Left lung (tissue), 4 donors: ENCODE measurements at regions not wholly inside any gene's neighbourhood (a gene's known extent, or its start where the extent isn't known, plus 50 kb on each side); places are given as distances from the start of the nearest gene placed in this dataset.

ENCODE experiments used
- ATAC-seq: fragments of 200-7000 bp; cut with Tn5 transposase; one replicate; pipeline ENCODE4 v1.9.1; 2020; ENCODE audit warnings: moderate library complexity
- DNase-seq, 4 donors: peaks; one replicate each; pipeline ENCODE4 v3.0.0-alpha.2; 2013 to 2020
- H3K27ac ChIP-seq, 2 donors: fragments of 200-600 bp; sonication (generic) in 1 of 2; one replicate each; pipeline versions ENCODE4 v1.5.0 to v1.8.0; 2020 to 2021
- H3K27me3 ChIP-seq, 2 donors: fragments of 200-600 bp; sonication (generic) in 1 of 2; one replicate each; pipeline versions ENCODE4 v1.5.0 to v1.8.0; 2020 to 2021
- H3K36me3 ChIP-seq, 2 donors: fragments of 200-600 bp; sonication (generic) in 1 of 2; one replicate each; pipeline versions ENCODE4 v1.5.0 to v1.8.0; 2020 to 2021
- H3K4me1 ChIP-seq, 2 donors: fragments of 200-600 bp; one replicate each; pipeline ENCODE4 v1.8.0; 2021
- H3K4me3 ChIP-seq, 2 donors: fragments of 200-600 bp; sonication (generic) in 1 of 2; one replicate each; pipeline versions ENCODE4 v1.5.0 to v1.8.0; 2020 to 2021; ENCODE audit warnings: mild to moderate bottlenecking in 1 of 2
- H3K9me3 ChIP-seq, 2 donors: fragments of 200-600 bp; sonication (generic) in 1 of 2; one replicate each; pipeline versions ENCODE4 v1.5.0 to v1.8.0; 2020 to 2021
- CTCF ChIP-seq, 2 donors: fragments of 200-600 bp; sonication (generic) in 1 of 2; IDR thresholded peaks; one replicate each; pipeline versions ENCODE4 v1.5.0 to v1.8.0; 2021; ENCODE audit warnings: antibody characterized with exemption in 2 of 2
- intact Hi-C, 2 donors: fragments of 100-400 bp; cut with DNase I; formaldehyde crosslinking; loops; one replicate each; pipeline versions ENCODE4 v1.11.2 to v1.14.2; 2022
- donor health status: DM: no; HTN: yes; CAD: no.
- donor health status: DM: no; HTN: no; CAD: no.

GRCh38 chr5:173550641-173551040, 65.8 kb downstream of the BOD1 start:
- Histone ChIP-seq H3K36me3 (no peaks in the 10 kb centered on the region), H3K27ac (no peak overlapping the region), H3K4me1 (no peaks in the 10 kb centered on the region), H3K4me3 (no peak overlapping the region), H3K27me3 (peaks cover 0 to 27% of the 10 kb centered on the region in 2 donors), H3K9me3 (no peaks in the 10 kb centered on the region)
- intact Hi-C loops = no loop called here
- ATAC-seq (no peak), DNase-seq (no peak)
- no peak for TF ChIP-seq CTCF (IDR thresholded peaks at IDR 0.05)

GRCh38 chr5:173549644-173550043, 66.8 kb downstream of the BOD1 start:
- TF ChIP-seq CTCF (IDR thresholded peaks at IDR 0.05) = no peak
- no peak for DNase-seq
- Histone ChIP-seq H3K27ac (no peak overlapping the region), H3K4me3 (no peak overlapping the region), H3K9me3 (no peaks in the 10 kb centered on the region), H3K4me1 (no peaks in the 10 kb centered on the region), H3K27me3 (peaks cover 0 to 18% of the 10 kb centered on the region in 2 donors), H3K36me3 (no peaks in the 10 kb centered on the region)
- intact Hi-C loops = no loop called here
- no peak for ATAC-seq

- Histone ChIP-seq H3K9me3 (no peaks in the 10 kb centered on the region), H3K27me3 (no peaks in the 10 kb centered on the region), H3K36me3 (no peaks in the 10 kb centered on the region), H3K4me3 (no peak overlapping the region), H3K27ac (no peak overlapping the region), H3K4me1 (no peaks in the 10 kb centered on the region)
- intact Hi-C loops = no loop called here
- DNase-seq (no peak), ATAC-seq (no peak)
- no peak for TF ChIP-seq CTCF (IDR thresholded peaks at IDR 0.05)
Measured at GRCh38 chr5:173547579-173547978, 68.9 kb downstream of the BOD1 start.

- no peak overlapping the region for H3K27ac ChIP-seq
- H3K4me1 ChIP-seq = no peaks in the 10 kb centered on the region
- TF ChIP-seq CTCF (IDR thresholded peaks at IDR 0.05) = no peak
- H3K27me3 ChIP-seq = no peaks in the 10 kb centered on the region
- DNase-seq (no peak), ATAC-seq (no peak)
- H3K4me3 ChIP-seq = no peak overlapping the region
- no peaks in the 10 kb centered on the region for H3K9me3 ChIP-seq
- H3K36me3 ChIP-seq = no peaks in the 10 kb centered on the region
- intact Hi-C loops = no loop called here
Measured at GRCh38 chr5:173542964-173543363, 73.5 kb downstream of the BOD1 start.

- Histone ChIP-seq H3K27me3 (no peaks in the 10 kb centered on the region), H3K9me3 (no peaks in the 10 kb centered on the region), H3K4me1 (no peaks in the 10 kb centered on the region), H3K27ac (no peak overlapping the region), H3K36me3 (no peaks in the 10 kb centered on the region), H3K4me3 (no peak overlapping the region)
- intact Hi-C loops = no loop called here
- ATAC-seq (no peak), DNase-seq (no peak)
- TF ChIP-seq CTCF (IDR thresholded peaks at IDR 0.05) = no peak
Measured at GRCh38 chr5:173542159-173542558, 74.3 kb downstream of the BOD1 start.
